Activated CD8-positive, alpha-beta T cell treated with anti-CD3 and anti-CD28 coated beads for 36 hours (primary cell): ENCODE measurements at regions not wholly inside any gene's neighbourhood (a gene's known extent, or its start where the extent isn't known, plus 50 kb on each side); places are given as distances from the start of the nearest gene placed in this dataset.

Source experiments
- ATAC-seq: fragments of 200-7000 bp; cut with Tn5 transposase; one replicate; pipeline ENCODE4 v1.10.0; 2021; ENCODE audit warnings: mild to moderate bottlenecking, moderate library complexity
- CTCF ChIA-PET: fragments of 350-600 bp; sonication (Branson Sonifier 250); formaldehyde crosslinking; loops from one replicate; lab custom pipeline; 2021; ENCODE audit warnings: antibody characterized with exemption; lab: Charles Lee
- POLR2A ChIA-PET: fragments of 350-600 bp; sonication (Branson Sonifier 250); formaldehyde crosslinking; loops from one replicate; lab custom pipeline; 2021; ENCODE audit warnings: antibody characterized with exemption; lab: Charles Lee
- DNase-seq: peaks from one replicate; pipeline ENCODE4 v3.0.0-alpha.2; 2020
- H3K27ac Mint-ChIP-seq: one replicate; pipeline ENCODE4 v1.8.0; 2021; ENCODE audit warnings: mild to moderate bottlenecking, mixed read lengths
- H3K27me3 Mint-ChIP-seq: one replicate; pipeline ENCODE4 v1.8.0; 2021; ENCODE audit warnings: mixed read lengths
- H3K36me3 Mint-ChIP-seq: one replicate; pipeline ENCODE4 v1.8.0; 2021; ENCODE audit warnings: low read depth, mixed read lengths
- H3K4me1 Mint-ChIP-seq: one replicate; pipeline ENCODE4 v1.8.0; 2021; ENCODE audit warnings: low read depth, mixed read lengths
- H3K4me3 Mint-ChIP-seq: one replicate; pipeline ENCODE4 v1.8.0; 2021; ENCODE audit warnings: mild to moderate bottlenecking, moderate library complexity, mixed read lengths
- H3K9me3 Mint-ChIP-seq: one replicate; pipeline ENCODE4 v1.8.0; 2021; ENCODE audit warnings: mixed read lengths
- CTCF ChIP-seq: fragments of 200-600 bp; IDR thresholded peaks from one replicate; pipeline ENCODE4 v1.8.0; 2022; ENCODE audit warnings: antibody characterized with exemption, mild to moderate bottlenecking
- intact Hi-C: fragments of 100-400 bp; cut with micrococcal nuclease; formaldehyde crosslinking; loops from one replicate; pipeline ENCODE4 v1.10.0; 2022

- H3K36me3 Mint-ChIP-seq: no peaks in the 10 kb centered on the region
- no peak overlapping the region for H3K4me3 Mint-ChIP-seq
- no peak for ATAC-seq
- ChIA-PET POLR2A (no interaction called here), CTCF (no interaction called here)
- no peaks in the 10 kb centered on the region for H3K9me3 Mint-ChIP-seq
- no peak for DNase-seq
- no peak overlapping the region for H3K27ac Mint-ChIP-seq
- no peaks in the 10 kb centered on the region for H3K4me1 Mint-ChIP-seq
- intact Hi-C loops: no loop called here
- H3K27me3 Mint-ChIP-seq: no peaks in the 10 kb centered on the region
- TF ChIP-seq CTCF: no peak
These were observed 483.1 kb upstream of the ZNF608 start for GRCh38 chr5:125229556-125229955.

DNA sequence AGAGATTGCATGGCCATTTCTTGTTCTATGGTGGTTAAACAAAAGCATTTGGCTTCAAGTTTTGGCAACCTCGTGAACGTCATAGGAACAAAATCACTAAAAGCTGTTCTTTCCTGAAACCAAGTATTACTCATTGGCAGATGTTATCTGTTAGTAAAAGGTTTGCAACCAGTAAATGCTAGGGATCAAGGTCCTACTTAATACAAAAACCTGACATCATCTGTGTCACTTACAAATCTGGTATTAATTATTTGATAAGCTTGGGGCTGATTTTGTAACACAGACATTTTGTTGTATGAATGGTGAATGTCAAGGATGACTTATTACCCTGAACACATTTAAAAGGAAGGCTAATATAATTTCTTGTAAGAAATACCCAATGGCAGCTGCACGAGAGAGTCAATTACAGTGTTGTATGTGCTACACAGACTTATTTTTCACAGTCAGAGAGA, 486.4 kb upstream of the ZNF608 start:
- Mint-ChIP-seq H3K27me3 (no peaks in the 10 kb centered on the region), H3K36me3 (no peaks in the 10 kb centered on the region), H3K4me3 (no peak overlapping the region), H3K4me1 (no peaks in the 10 kb centered on the region), H3K27ac (no peak overlapping the region), H3K9me3 (no peaks in the 10 kb centered on the region)
- ChIA-PET POLR2A (no interaction called here), CTCF (no interaction called here)
- TF ChIP-seq CTCF: no peak
- DNase-seq (no peak), ATAC-seq (no peak)
- intact Hi-C loops: no loop called here

- Mint-ChIP-seq H3K27ac (no peak overlapping the region), H3K4me1 (no peaks in the 10 kb centered on the region), H3K4me3 (no peak overlapping the region), H3K9me3 (no peaks in the 10 kb centered on the region), H3K27me3 (no peaks in the 10 kb centered on the region), H3K36me3 (no peaks in the 10 kb centered on the region)
- POLR2A ChIA-PET: no interaction called here
- CTCF ChIA-PET: no interaction called here
- DNase-seq (no peak), ATAC-seq (no peak)
- intact Hi-C loops: no loop called here
- no peak for TF ChIP-seq CTCF
These were observed 487.5 kb upstream of the ZNF608 start for GRCh38 chr5:125233944-125234343.

DNA sequence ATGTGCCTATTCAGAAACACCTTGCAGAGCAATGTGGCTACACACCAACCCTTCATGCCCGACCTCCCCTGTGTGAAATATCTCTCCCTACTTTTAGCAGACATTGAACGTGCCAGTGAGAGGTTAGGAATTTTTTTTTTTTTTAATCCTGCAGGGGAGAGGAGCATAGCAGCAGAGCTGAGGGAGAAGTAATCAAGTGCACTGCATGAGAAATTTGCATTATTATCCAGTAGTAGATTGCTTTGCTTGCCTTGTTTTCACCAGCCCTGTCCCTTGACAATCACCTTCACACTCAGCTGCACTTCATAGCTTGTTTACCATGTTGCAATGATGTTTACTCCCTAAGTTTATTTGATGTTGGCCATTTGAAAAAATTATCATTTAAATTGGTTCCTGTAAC, 489.6 kb upstream of the ZNF608 start:
- no peaks in the 10 kb centered on the region for H3K9me3 Mint-ChIP-seq
- DNase-seq (no peak), ATAC-seq (no peak)
- POLR2A ChIA-PET: no interaction called here
- H3K27me3 Mint-ChIP-seq: no peaks in the 10 kb centered on the region
- H3K4me3 Mint-ChIP-seq: no peak overlapping the region
- H3K27ac Mint-ChIP-seq: no peak overlapping the region
- H3K36me3 Mint-ChIP-seq: no peaks in the 10 kb centered on the region
- intact Hi-C loops: no loop called here
- no peak for TF ChIP-seq CTCF
- H3K4me1 Mint-ChIP-seq: no peaks in the 10 kb centered on the region
- CTCF ChIA-PET: no interaction called here

GRCh38 chr5:125236981-125237380, 490.5 kb upstream of the ZNF608 start:
- Mint-ChIP-seq H3K27ac (no peak overlapping the region), H3K4me3 (no peak overlapping the region), H3K9me3 (peaks cover 4% of the 10 kb centered on the region), H3K27me3 (no peaks in the 10 kb centered on the region), H3K36me3 (no peaks in the 10 kb centered on the region), H3K4me1 (no peaks in the 10 kb centered on the region)
- ChIA-PET POLR2A (no interaction called here), CTCF (no interaction called here)
- TF ChIP-seq CTCF: no peak
- ATAC-seq (no peak), DNase-seq (no peak)
- intact Hi-C loops: no loop called here
